Fibroblast of lung (primary cell): ENCODE measurements at regions not wholly inside any gene's neighbourhood (a gene's known extent, or its start where the extent isn't known, plus 50 kb on each side); places are given as distances from the start of the nearest gene placed in this dataset.

Source experiments
- DNase-seq, 2 donors: peaks; one replicate each; pipeline versions ENCODE4 v3.0.0 to v3.0.0-alpha.2; 2010; ENCODE audit warnings: low read depth in 2 of 2
- H2AFZ ChIP-seq: 2 replicates; pipeline ENCODE4 v1.5.1; 2012; ENCODE audit warnings: low read length, control low read depth, inconsistent platforms
- H3K27ac ChIP-seq: 2 replicates; pipeline ENCODE4 v1.5.1; 2011; ENCODE audit warnings: low read length, control low read depth; ENCODE audit not compliant: insufficient read depth
- H3K27me3 ChIP-seq: 2 replicates; pipeline ENCODE4 v1.5.1; 2011; ENCODE audit warnings: mild to moderate bottlenecking, low read length; ENCODE audit not compliant: control insufficient read depth, insufficient read depth
- H3K36me3 ChIP-seq: 2 replicates; pipeline ENCODE4 v1.5.1; 2011; ENCODE audit warnings: low read length; ENCODE audit not compliant: control insufficient read depth, insufficient read depth
- H3K4me1 ChIP-seq: 2 replicates; pipeline ENCODE4 v1.5.1; 2011; ENCODE audit warnings: low read length; ENCODE audit not compliant: control insufficient read depth, insufficient read depth; ENCODE audit errors: extremely low read depth
- H3K4me2 ChIP-seq: 2 replicates; pipeline ENCODE4 v1.5.1; 2011; ENCODE audit warnings: low read length, control low read depth; ENCODE audit not compliant: insufficient read depth; ENCODE audit errors: extremely low read depth
- H3K4me3 ChIP-seq, 4 experiments: fragments of 200-600 bp in 1 of 4; sonication (generic) in 1 of 4; replicated peaks in 1 of 4; 2 replicates each; pipeline ENCODE4 v1.5.1; 2011 to 2016; ENCODE audit warnings: low read length in 4 of 4, low read depth in 3 of 4, mild to moderate bottlenecking in 3 of 4, control low read depth in 2 of 4, inconsistent platforms in 1 of 4, mixed read lengths in 1 of 4; ENCODE audit not compliant: insufficient read depth in 1 of 4; ENCODE audit errors: control extremely low read depth in 1 of 4
- H3K79me2 ChIP-seq: 2 replicates; pipeline ENCODE4 v1.5.1; 2012; ENCODE audit warnings: mild to moderate bottlenecking, low read length, inconsistent platforms; ENCODE audit not compliant: control insufficient read depth, insufficient read depth
- H3K9ac ChIP-seq: 2 replicates; pipeline ENCODE4 v1.5.1; 2011; ENCODE audit warnings: mild to moderate bottlenecking, low read length, control low read depth; ENCODE audit not compliant: insufficient read depth
- H3K9me3 ChIP-seq: 2 replicates; pipeline ENCODE4 v1.5.1; 2012; ENCODE audit warnings: low read depth, low read length; ENCODE audit not compliant: control insufficient read depth, insufficient read depth
- H4K20me1 ChIP-seq: 2 replicates; pipeline ENCODE4 v1.5.1; 2011; ENCODE audit warnings: low read length; ENCODE audit not compliant: control insufficient read depth, insufficient read depth; ENCODE audit errors: extremely low read depth
- EZH2 ChIP-seq: IDR thresholded peaks from 2 replicates; pipeline ENCODE4 v1.5.1; 2012; ENCODE audit warnings: low read length, control low read depth, mild to moderate bottlenecking; ENCODE audit errors: missing control alignments
- TF ChIP-seq, protein P1 (sequence below), 2 donors: IDR thresholded peaks in 1 of 2; conservative IDR thresholded peaks in 1 of 2; 1 replicate in 1 of 2; 2 replicates in 1 of 2; pipeline ENCODE4 v1.5.1; 2011 to 2012; ENCODE audit warnings: low read length in 2 of 2, control low read depth in 1 of 2, inconsistent platforms in 1 of 2, low read depth in 1 of 2, mild to moderate bottlenecking in 1 of 2

- no peaks in the 10 kb centered on the region for H3K9me3 ChIP-seq
- no peak overlapping the region for H2AFZ ChIP-seq
- DNase-seq: no peak
- no peak overlapping the region for H3K9ac ChIP-seq
- H3K79me2 ChIP-seq: no peaks in the 10 kb centered on the region
- no peaks in the 10 kb centered on the region for H4K20me1 ChIP-seq
- no peak overlapping the region for H3K4me3 ChIP-seq
- no peaks in the 10 kb centered on the region for H3K4me1 ChIP-seq
- H3K4me2 ChIP-seq: no peak overlapping the region
- H3K36me3 ChIP-seq: no peaks in the 10 kb centered on the region
- no peaks in the 10 kb centered on the region for H3K27me3 ChIP-seq
- H3K27ac ChIP-seq: no peak overlapping the region
- TF ChIP-seq, protein P1, sequence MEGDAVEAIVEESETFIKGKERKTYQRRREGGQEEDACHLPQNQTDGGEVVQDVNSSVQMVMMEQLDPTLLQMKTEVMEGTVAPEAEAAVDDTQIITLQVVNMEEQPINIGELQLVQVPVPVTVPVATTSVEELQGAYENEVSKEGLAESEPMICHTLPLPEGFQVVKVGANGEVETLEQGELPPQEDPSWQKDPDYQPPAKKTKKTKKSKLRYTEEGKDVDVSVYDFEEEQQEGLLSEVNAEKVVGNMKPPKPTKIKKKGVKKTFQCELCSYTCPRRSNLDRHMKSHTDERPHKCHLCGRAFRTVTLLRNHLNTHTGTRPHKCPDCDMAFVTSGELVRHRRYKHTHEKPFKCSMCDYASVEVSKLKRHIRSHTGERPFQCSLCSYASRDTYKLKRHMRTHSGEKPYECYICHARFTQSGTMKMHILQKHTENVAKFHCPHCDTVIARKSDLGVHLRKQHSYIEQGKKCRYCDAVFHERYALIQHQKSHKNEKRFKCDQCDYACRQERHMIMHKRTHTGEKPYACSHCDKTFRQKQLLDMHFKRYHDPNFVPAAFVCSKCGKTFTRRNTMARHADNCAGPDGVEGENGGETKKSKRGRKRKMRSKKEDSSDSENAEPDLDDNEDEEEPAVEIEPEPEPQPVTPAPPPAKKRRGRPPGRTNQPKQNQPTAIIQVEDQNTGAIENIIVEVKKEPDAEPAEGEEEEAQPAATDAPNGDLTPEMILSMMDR (conservative IDR thresholded peaks at IDR 0.05 in 1 of 2, IDR thresholded peaks at IDR 0.05 in 1 of 2; ENCODE audit: low read depth in 1 of 2, low read length in 2 of 2): no peak
- TF ChIP-seq EZH2: no peak
These were observed 59.9 kb upstream of the GRIN2A start for GRCh38 chr16:10242097-10242496.

DNA sequence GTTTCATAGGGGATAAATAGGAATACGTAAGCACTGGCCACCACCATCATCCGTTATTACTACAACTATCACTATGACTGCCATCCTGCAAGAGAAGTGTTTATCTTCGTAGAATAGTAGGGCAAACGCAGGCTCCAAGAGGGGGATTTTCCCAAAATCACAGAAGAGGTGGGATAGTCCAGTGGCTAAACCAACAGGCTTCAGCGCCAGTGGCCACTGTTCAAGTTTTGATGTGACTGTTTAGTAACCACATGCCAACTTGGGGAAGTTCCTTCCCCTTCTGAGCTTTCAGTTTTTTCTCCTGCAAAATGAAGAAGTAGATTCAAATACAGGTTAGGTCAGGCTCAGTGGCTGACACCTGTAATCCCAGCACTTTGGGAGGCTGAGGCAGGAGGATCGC lies 60.7 kb upstream of the GRIN2A start:
- DNase-seq: no peak
- Histone ChIP-seq H2AFZ (no peak overlapping the region), H3K4me3 (no peak overlapping the region), H3K9me3 (no peaks in the 10 kb centered on the region), H3K36me3 (no peaks in the 10 kb centered on the region), H3K79me2 (no peaks in the 10 kb centered on the region), H3K27ac (no peak overlapping the region), H3K4me1 (no peaks in the 10 kb centered on the region), H3K4me2 (no peak overlapping the region), H3K9ac (no peak overlapping the region), H3K27me3 (no peaks in the 10 kb centered on the region), H4K20me1 (no peaks in the 10 kb centered on the region)
- no peak for TF ChIP-seq EZH2
- TF ChIP-seq, protein P1 (conservative IDR thresholded peaks at IDR 0.05 in 1 of 2, IDR thresholded peaks at IDR 0.05 in 1 of 2; ENCODE audit: low read depth in 1 of 2, low read length in 2 of 2): no peak

DNA sequence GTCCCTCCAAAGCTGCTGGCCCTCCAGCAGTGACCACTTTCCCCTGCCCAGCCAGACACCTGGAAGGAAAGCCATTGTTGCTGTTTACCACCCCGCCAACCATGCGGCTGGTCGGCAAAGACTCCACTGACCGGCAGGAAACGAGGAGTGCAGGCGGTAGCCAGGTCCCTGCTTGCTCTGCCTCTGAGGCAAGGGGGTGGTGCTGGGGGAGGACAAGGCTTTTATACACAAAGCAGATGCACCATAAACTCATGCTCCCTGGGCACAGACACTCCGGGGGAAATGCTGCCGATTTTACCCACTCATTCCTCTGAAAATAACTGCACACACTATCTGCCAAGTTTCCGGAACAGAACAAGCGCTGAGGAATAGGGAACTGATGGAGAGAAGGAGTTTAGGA lies 62.8 kb upstream of the GRIN2A start:
- Histone ChIP-seq H2AFZ (no peak overlapping the region), H3K4me2 (no peak overlapping the region)
- DNase-seq: no peak

More for the DNA sequence above, 62.8 kb upstream of the GRIN2A start:
- H3K4me3 ChIP-seq: no peak overlapping the region
- H4K20me1 ChIP-seq: no peaks in the 10 kb centered on the region
- H3K4me1 ChIP-seq: no peaks in the 10 kb centered on the region
- TF ChIP-seq EZH2: no peak
- TF ChIP-seq, protein P1 (conservative IDR thresholded peaks at IDR 0.05 in 1 of 2, IDR thresholded peaks at IDR 0.05 in 1 of 2; ENCODE audit: low read depth in 1 of 2, low read length in 2 of 2): no peak
- H3K27me3 ChIP-seq: no peaks in the 10 kb centered on the region
- no peaks in the 10 kb centered on the region for H3K36me3 ChIP-seq
- no peaks in the 10 kb centered on the region for H3K9me3 ChIP-seq
- H3K9ac ChIP-seq: no peak overlapping the region
- no peaks in the 10 kb centered on the region for H3K79me2 ChIP-seq
- no peak overlapping the region for H3K27ac ChIP-seq
